Fibroblast of upper back skin (primary cell): ENCODE measurements at regions not wholly inside any gene's neighbourhood (a gene's known extent, or its start where the extent isn't known, plus 50 kb on each side); places are given as distances from the start of the nearest gene placed in this dataset.
"Not testable (repeated sequence)": the region's sequence is repeated elsewhere in the genome, so short reads cannot be mapped to it uniquely, and the experiment has no call there.

ENCODE experiments used
- DNase-seq: peaks from one replicate; pipeline ENCODE4 v3.0.0-alpha.2; 2013

- DNase-seq: no peak
These were observed 92.5 kb upstream of the NAP1L1 start for GRCh38 chr12:76176940-76177339.

DNA sequence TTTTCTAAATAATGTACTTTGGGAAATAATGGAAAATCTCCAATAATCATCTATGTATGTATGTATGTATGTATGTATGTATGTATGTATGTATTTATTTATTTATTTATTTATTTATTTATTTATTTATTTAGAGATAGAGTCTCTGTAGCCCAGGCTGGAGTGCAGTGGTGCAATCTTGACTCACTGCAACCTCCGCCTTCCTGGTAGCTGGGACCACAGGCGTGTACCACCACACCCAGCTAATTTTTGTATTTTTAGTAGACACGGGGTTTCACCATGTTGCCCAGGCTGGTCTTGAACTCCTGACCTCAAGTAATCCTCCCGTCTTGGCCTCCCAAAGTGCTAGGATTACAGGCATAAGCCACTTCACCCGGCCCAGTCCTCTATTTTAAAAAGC lies 91.5 kb upstream of the NAP1L1 start:
- DNase-seq: not testable (repeated sequence)

GRCh38 chr12:76173756-76174155 lies 89.3 kb upstream of the NAP1L1 start:
- DNase-seq: no peak

DNA sequence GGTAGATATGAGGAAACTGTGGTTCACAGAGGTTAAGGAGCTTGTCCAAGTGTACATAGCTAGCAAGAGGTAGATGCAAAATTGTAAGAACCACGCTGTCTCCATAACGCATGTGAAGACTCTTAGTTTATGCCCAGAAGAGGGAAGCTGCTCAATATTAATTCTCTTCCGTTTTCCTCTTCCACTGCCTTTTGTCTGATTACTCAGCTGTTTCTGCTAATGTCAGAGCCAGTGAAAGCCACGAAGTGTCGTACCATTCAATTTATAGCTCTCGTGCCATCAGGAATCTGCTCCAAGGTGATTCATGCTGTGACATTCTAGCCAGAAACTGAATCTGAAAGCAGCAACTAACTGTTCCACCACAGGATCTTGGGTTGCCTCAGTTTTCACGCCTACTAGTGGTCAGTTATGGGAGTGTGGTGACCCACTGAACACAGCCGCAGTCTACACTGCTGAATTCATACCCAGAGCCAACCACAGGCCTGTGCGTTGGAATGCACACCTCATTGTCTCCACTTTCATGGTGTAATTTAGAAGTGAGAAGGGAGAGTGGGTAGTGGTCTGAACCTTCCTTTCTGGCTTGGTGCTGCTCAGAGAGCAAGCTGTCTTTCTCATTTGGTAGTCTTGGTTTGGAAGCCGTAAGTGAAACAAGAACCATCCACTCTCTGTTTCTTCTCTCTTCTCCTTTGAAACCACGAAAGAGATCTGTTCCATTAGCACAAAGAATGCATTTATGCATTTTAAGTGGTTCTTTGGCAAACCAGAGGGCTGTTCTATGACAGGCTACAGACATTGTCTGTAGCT lies 74.2 kb upstream of the NAP1L1 start:
- DNase-seq: peak; percentile 88

DNA sequence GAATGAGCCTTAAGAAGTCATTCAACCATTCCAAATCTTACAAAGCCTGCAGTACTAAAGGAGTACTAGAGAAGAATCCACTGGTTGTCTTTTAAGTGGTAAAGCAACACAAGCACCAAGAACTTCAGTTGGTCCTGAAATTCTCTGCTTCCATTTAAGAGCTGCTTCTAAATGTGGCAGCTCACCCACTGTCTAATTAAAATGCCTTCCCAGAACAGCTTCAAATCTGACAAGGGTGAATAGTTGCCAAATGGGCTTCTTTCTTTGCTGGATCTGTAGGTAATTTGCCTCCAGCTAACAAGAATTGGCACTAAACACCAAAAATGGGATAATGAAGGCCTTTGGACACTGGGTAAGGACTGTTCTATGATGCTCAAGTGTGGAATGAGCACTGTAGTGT lies 72.2 kb upstream of the NAP1L1 start:
- DNase-seq: no peak

DNA sequence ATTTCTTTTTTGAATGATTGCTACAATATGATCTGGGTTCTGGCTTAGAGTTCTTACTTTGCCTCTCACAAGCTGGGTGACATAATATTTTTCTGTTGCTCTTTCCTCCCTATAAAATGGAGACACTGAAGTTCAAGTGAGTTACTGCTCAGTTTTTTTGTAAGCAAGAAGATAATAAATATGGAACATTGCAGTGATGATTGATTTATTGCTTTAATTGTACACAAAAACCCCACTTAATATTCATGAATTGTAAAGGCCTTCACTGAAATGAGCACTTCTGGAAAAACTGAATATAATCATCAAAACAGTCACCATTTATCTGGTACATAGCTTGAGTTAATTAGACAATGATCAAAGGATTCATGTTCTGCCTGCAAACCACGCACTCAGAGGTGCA lies 71.8 kb upstream of the NAP1L1 start:
- no peak for DNase-seq

DNA sequence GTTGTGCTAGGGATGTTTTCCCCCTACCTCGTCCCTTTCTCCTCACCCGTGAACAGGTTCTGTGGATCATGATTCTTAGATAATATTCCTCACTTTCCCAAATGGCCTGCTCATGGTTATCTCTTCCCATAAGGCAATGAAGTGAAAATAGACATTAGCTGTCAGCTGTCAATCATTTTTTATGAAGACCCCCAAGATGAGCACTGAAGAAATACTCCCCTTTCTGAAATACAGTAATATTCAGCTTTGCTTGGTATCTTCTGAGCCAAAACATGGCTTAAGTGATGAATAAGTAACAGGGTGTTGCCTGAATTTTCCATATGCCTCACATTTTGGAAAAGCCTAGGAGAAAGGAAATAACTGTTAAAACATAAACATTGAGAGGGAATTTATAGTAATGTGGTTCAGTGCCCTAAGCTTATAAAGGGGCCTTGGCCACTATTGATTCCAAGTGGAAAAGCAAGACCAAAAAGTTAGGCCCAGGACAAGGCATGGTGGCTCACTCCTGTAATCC lies 70.7 kb upstream of the NAP1L1 start:
- DNase-seq: no peak

DNA sequence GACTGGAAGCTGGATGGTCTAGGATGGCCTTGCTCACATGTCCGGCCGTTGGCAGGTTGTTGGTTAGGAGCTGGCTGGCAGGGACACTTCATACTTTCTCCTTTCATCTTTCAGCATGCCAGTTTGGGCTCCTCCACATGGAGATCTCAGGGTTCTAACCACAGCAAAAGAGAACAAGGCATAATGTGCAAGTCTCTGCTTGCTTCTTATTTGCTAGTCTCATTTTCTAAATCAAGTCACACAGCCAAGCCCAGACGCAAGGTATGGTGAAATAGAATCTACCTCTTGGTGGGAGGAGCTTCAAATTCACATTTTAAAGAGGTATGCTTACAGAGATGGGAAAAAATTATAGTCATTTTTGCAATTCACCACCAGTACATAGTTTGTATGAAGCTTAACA lies 69.1 kb upstream of the NAP1L1 start:
- DNase-seq: no peak

GRCh38 chr12:76152181-76152807 lies 67.8 kb upstream of the NAP1L1 start:
- DNase-seq: no peak

- peak; percentile 58 for DNase-seq
These were observed 59.7 kb upstream of the NAP1L1 start for GRCh38 chr12:76144245-76144549.

DNA sequence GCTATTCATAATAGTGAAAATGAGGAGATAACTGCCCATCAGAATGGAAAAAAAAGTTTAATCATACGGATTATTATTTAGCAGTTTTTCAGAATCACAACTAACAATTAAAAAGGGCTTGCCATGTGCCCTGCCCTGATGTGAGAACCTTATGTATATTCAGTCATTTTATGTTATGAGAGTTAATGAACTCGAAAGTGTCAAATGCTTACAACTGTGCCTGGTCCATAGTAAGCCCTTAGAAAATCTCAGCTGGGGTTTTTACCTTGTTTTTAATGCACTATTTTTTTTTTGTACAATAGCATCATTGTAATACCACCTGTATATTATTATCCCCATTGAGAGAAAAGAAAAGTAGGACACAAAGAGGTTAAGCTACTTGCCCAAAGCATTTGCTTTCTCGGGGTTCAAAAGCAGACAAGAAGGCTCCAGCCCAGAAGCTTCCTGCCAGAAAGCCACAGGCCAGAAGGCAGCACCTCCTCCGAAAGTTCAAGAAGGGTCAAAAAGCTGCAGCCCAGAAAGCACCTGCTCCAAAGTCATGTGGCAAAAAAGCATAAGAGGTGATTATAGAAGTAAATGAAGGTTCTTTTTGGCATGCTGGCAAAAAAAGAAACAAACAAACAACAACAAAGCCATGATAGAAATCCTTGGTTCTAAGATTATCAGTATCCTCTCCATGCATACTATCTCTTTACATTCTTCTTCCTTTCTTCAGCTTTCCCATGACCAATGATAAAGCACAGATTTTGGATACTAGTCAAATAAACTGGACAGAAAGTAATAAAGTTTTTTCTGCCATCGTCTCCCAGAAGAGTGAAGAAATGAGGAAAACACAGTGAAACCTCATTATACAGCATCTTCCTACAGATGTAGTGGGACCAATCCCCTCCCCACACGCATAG lies 59.1 kb upstream of the NAP1L1 start:
- no peak for DNase-seq

DNA sequence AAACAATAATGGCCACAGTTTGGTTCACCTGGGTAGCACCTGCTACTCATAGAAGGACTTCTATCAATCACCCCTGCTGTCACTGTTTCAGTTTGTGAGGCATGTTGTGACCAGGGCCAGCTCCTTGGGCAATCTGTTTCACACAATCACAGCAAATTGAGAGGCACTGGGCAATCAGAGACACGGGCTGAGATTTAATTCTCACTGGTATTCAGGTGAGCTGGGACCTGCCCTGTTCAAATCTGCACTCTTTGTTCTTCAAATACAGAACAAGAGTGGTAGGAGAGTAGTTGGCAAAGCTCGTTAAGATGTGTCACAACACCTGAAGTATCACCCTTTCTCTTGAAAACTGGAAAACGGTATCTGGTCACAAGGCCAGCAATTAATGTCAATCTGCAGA lies 57.8 kb upstream of the NAP1L1 start:
- DNase-seq: no peak

DNA sequence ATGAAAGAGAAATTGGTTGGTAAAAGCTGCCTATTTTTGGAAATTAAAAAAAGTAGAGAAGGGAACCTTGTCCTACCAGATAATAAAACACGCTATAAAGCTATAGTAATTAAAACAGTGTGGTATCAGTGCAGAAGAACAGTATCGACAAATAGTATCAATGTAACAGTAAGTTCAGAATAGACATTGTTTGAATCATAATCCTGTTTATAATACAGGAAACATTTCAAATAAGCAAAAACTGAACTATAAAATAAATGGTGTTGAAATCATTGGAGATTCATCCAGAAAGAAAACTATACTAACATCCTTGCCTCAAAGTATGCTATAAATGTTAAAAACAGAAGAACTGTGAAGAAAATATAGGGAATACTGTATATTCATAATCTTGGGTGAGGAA lies 54.2 kb upstream of the NAP1L1 start:
- DNase-seq: no peak

- DNase-seq: peak; percentile 67
These were observed 53.1 kb upstream of the NAP1L1 start for GRCh38 chr12:76137606-76138005.

- DNase-seq: no peak
These were observed 51.0 kb upstream of the NAP1L1 start for GRCh38 chr12:76135456-76135855.
